ENCODE measurements at regions not wholly inside any gene's neighbourhood (a gene's known extent, or its start where the extent isn't known, plus 50 kb on each side); places are given as distances from the start of the nearest gene placed in this dataset.

DNA sequence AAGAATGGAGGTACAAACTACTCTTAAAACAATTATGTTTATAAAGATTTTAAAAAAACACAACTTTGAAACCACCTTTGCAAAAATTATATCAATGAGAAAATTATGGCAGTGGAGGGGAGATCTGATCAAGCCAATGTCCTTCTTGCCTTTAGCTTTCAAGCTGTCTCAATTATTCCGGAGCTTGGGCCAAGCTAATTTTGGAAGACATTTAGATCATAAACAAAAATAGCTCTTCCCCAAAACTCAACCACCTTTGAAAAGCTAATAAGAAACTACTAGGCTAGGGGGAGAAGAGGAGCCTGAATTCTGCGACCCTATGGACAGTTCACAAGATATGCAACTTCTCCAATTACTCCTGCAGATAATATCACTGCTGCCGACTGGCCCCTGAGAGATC is 263.3 kb downstream of the ICE1 start:
- H3K9me3 ChIP-seq (ENCODE audit: low read depth, low read length, poor library complexity, severe bottlenecking): no peaks in the 10 kb centered on the region
- TF ChIP-seq, protein P1, sequence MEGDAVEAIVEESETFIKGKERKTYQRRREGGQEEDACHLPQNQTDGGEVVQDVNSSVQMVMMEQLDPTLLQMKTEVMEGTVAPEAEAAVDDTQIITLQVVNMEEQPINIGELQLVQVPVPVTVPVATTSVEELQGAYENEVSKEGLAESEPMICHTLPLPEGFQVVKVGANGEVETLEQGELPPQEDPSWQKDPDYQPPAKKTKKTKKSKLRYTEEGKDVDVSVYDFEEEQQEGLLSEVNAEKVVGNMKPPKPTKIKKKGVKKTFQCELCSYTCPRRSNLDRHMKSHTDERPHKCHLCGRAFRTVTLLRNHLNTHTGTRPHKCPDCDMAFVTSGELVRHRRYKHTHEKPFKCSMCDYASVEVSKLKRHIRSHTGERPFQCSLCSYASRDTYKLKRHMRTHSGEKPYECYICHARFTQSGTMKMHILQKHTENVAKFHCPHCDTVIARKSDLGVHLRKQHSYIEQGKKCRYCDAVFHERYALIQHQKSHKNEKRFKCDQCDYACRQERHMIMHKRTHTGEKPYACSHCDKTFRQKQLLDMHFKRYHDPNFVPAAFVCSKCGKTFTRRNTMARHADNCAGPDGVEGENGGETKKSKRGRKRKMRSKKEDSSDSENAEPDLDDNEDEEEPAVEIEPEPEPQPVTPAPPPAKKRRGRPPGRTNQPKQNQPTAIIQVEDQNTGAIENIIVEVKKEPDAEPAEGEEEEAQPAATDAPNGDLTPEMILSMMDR (conservative IDR thresholded peaks at IDR 0.05; ENCODE audit: low read depth, low read length): no peak
- TF ChIP-seq EZH2 (IDR thresholded peaks at IDR 0.05; ENCODE audit: borderline replicate concordance, low read depth, low read length, poor library complexity, severe bottlenecking): no peak
- peaks cover 42% of the 10 kb centered on the region for H3K27me3 ChIP-seq (replicated peaks; ENCODE audit: insufficient read depth, low read depth, low read length, poor library complexity)
- no peak overlapping the region for H3K27ac ChIP-seq (ENCODE audit: low read depth, low read length, poor library complexity, severe bottlenecking)
- ChIA-PET POLR2A (ENCODE audit: low non-redundant PET) (no interaction called here), CTCF (no interaction called here)
- H3K4me3 ChIP-seq (ENCODE audit: low read depth, low read length, poor library complexity, severe bottlenecking): no peak overlapping the region
- no peaks in the 10 kb centered on the region for H3K36me3 ChIP-seq (ENCODE audit: insufficient read depth, low read length, poor library complexity, severe bottlenecking)
- intact Hi-C loops (cut with micrococcal nuclease; ENCODE audit: unreplicated experiment): no loop called here
- H3K4me1 ChIP-seq (ENCODE audit: insufficient read depth, low read length, poor library complexity, severe bottlenecking): no peaks in the 10 kb centered on the region
- DNase-seq (ENCODE audit: low spot score): no peak
- no TSS peak for BruUV-seq (replicated peaks)

GRCh38 chr5:5683174-5683573 is 260.7 kb downstream of the ICE1 start:
- TF ChIP-seq, protein P1 (conservative IDR thresholded peaks at IDR 0.05; ENCODE audit: low read depth, low read length): no peak
- no peak for TF ChIP-seq EZH2 (IDR thresholded peaks at IDR 0.05; ENCODE audit: borderline replicate concordance, low read depth, low read length, poor library complexity, severe bottlenecking)
- Histone ChIP-seq H3K27me3 (replicated peaks; ENCODE audit: insufficient read depth, low read depth, low read length, poor library complexity) (peaks cover 26% of the 10 kb centered on the region), H3K36me3 (ENCODE audit: insufficient read depth, low read length, poor library complexity, severe bottlenecking) (no peaks in the 10 kb centered on the region), H3K4me3 (ENCODE audit: low read depth, low read length, poor library complexity, severe bottlenecking) (no peak overlapping the region), H3K27ac (ENCODE audit: low read depth, low read length, poor library complexity, severe bottlenecking) (no peak overlapping the region), H3K9me3 (ENCODE audit: low read depth, low read length, poor library complexity, severe bottlenecking) (no peaks in the 10 kb centered on the region), H3K4me1 (ENCODE audit: insufficient read depth, low read length, poor library complexity, severe bottlenecking) (no peaks in the 10 kb centered on the region)
- CTCF ChIA-PET: no interaction called here
- DNase-seq (ENCODE audit: low spot score): no peak
- POLR2A ChIA-PET (ENCODE audit: low non-redundant PET): no interaction called here
- intact Hi-C loops (cut with micrococcal nuclease; ENCODE audit: unreplicated experiment): no loop called here
- no TSS peak for BruUV-seq (replicated peaks)

GRCh38 chr5:5678909-5679308 is 256.4 kb downstream of the ICE1 start:
- TF ChIP-seq EZH2 (IDR thresholded peaks at IDR 0.05; ENCODE audit: borderline replicate concordance, low read depth, low read length, poor library complexity, severe bottlenecking): no peak
- TF ChIP-seq, protein P1 (conservative IDR thresholded peaks at IDR 0.05; ENCODE audit: low read depth, low read length): no peak
- H3K4me3 ChIP-seq (ENCODE audit: low read depth, low read length, poor library complexity, severe bottlenecking): no peak overlapping the region
- DNase-seq (ENCODE audit: low spot score): no peak
- CTCF ChIA-PET: no interaction called here
- no peaks in the 10 kb centered on the region for H3K4me1 ChIP-seq (ENCODE audit: insufficient read depth, low read length, poor library complexity, severe bottlenecking)
- H3K27me3 ChIP-seq (replicated peaks; ENCODE audit: insufficient read depth, low read depth, low read length, poor library complexity): peaks cover 11% of the 10 kb centered on the region
- no peak overlapping the region for H3K27ac ChIP-seq (ENCODE audit: low read depth, low read length, poor library complexity, severe bottlenecking)
- POLR2A ChIA-PET (ENCODE audit: low non-redundant PET): no interaction called here
- no peaks in the 10 kb centered on the region for H3K9me3 ChIP-seq (ENCODE audit: low read depth, low read length, poor library complexity, severe bottlenecking)
- BruUV-seq (replicated peaks): no TSS peak
- intact Hi-C loops (cut with micrococcal nuclease; ENCODE audit: unreplicated experiment): no loop called here
- no peaks in the 10 kb centered on the region for H3K36me3 ChIP-seq (ENCODE audit: insufficient read depth, low read length, poor library complexity, severe bottlenecking)
